Endothelial cell of umbilical vein (primary cell): ENCODE measurements at regions not wholly inside any gene's neighbourhood (a gene's known extent, or its start where the extent isn't known, plus 50 kb on each side); places are given as distances from the start of the nearest gene placed in this dataset.

Experiments used
- BruUV-seq: library from RNA; stranded (reverse); fragments of 400-500 nt; replicated peaks from 2 replicates; lab custom pipeline; 2021; lab: Mats Ljungman, UMichigan
- CTCF ChIA-PET: fragments of 300-600, 350-600 bp; sonication (Branson Sonifier 250); formaldehyde crosslinking; loops from one replicate; lab custom pipeline; 2021; ENCODE audit warnings: antibody characterized with exemption, inconsistent platforms; lab: Charles Lee
- POLR2A ChIA-PET: fragments of 300-600, 350-600 bp; sonication (Branson Sonifier 250); formaldehyde crosslinking; loops from one replicate; lab custom pipeline; 2021; ENCODE audit warnings: antibody characterized with exemption, inconsistent platforms; lab: Charles Lee
- DNase-seq: peaks from one replicate; pipeline ENCODE4 v3.0.0-alpha.2; 2011; ENCODE audit warnings: low read depth, low spot score
- FAIRE-seq: peaks from 2 replicates; lab custom pipeline; 2011; peaks lifted over from hg19 to GRCh38; lab: Jason Lieb, UNC
- H2AFZ ChIP-seq: 2 replicates; pipeline ENCODE4 v1.6.0; 2012; ENCODE audit warnings: low read depth, low read length, control low read depth, inconsistent platforms
- H3K27ac ChIP-seq: 2 replicates; pipeline ENCODE4 v1.5.1; 2011; ENCODE audit warnings: low read depth, mild to moderate bottlenecking, control low read depth, low read length, moderate library complexity; ENCODE audit not compliant: insufficient read depth
- H3K27me3 ChIP-seq, 2 experiments: 2 replicates each; pipeline versions ENCODE4 v1.6.0 to v1.6.1; 2011; ENCODE audit warnings: low read length in 2 of 2, mixed read lengths in 1 of 2; ENCODE audit not compliant: control insufficient read depth in 2 of 2, insufficient read depth in 2 of 2
- H3K36me3 ChIP-seq, 2 experiments: 2 replicates in 1 of 2; 3 replicates in 1 of 2; pipeline ENCODE4 v1.5.1; 2011; ENCODE audit warnings: low read length in 2 of 2, mild to moderate bottlenecking in 1 of 2, moderate library complexity in 1 of 2; ENCODE audit not compliant: control insufficient read depth in 2 of 2, insufficient read depth in 2 of 2; ENCODE audit errors: extremely low read depth in 1 of 2
- H3K4me1 ChIP-seq: 3 replicates; pipeline ENCODE4 v1.5.1; 2011; ENCODE audit warnings: mild to moderate bottlenecking, low read length; ENCODE audit not compliant: control insufficient read depth, insufficient read depth; ENCODE audit errors: extremely low read depth
- H3K4me2 ChIP-seq: 2 replicates; pipeline ENCODE4 v1.6.1; 2011; ENCODE audit warnings: low read length, control low read depth, mixed read lengths; ENCODE audit not compliant: insufficient read depth
- H3K4me3 ChIP-seq, 3 experiments: fragments of 200-600 bp in 1 of 3; sonication (generic), shearing (Covaris generic) in 1 of 3; replicated peaks in 1 of 3; 2 replicates each; pipeline ENCODE4 v1.5.1; 2011 to 2016; ENCODE audit warnings: control low read depth in 3 of 3, low read length in 3 of 3, mild to moderate bottlenecking in 2 of 3, inconsistent platforms in 1 of 3, low read depth in 1 of 3, moderate library complexity in 1 of 3; ENCODE audit not compliant: insufficient read depth in 1 of 3
- H3K79me2 ChIP-seq: 2 replicates; pipeline ENCODE4 v1.6.0; 2012; ENCODE audit warnings: low read length, inconsistent platforms; ENCODE audit not compliant: control insufficient read depth, insufficient read depth
- H3K9ac ChIP-seq: replicated peaks from 2 replicates; pipeline ENCODE3; 2011; ENCODE audit warnings: low read length, control low read depth; ENCODE audit not compliant: insufficient read depth; ENCODE audit errors: extremely low read depth
- H3K9me1 ChIP-seq: replicated peaks from 3 replicates; pipeline ENCODE4 v1.6.0; 2011; ENCODE audit warnings: mild to moderate bottlenecking, low read length; ENCODE audit not compliant: control insufficient read depth, insufficient read depth; ENCODE audit errors: extremely low read depth
- H3K9me3 ChIP-seq: replicated peaks from 2 replicates; pipeline ENCODE4 v1.5.1; 2012; ENCODE audit warnings: low read length, inconsistent platforms; ENCODE audit not compliant: control insufficient read depth, insufficient read depth
- H4K20me1 ChIP-seq: replicated peaks from 2 replicates; pipeline ENCODE3; 2011; ENCODE audit warnings: mild to moderate bottlenecking, low read length; ENCODE audit not compliant: control insufficient read depth, insufficient read depth; ENCODE audit errors: extremely low read depth
- CTCF ChIP-seq, 2 donors: IDR thresholded peaks; 1 replicate in 1 of 2; 2 replicates in 1 of 2; pipeline ENCODE4 v1.5.1; 2011; ENCODE audit warnings: low read length in 2 of 2, mild to moderate bottlenecking in 2 of 2, moderate library complexity in 2 of 2, control low read depth in 1 of 2, inconsistent platforms in 1 of 2, low read depth in 1 of 2; ENCODE audit not compliant: insufficient read depth in 1 of 2; ENCODE audit errors: extremely low read depth in 1 of 2
- EZH2 ChIP-seq: IDR thresholded peaks from 2 replicates; pipeline ENCODE4 v1.6.1; 2012; ENCODE audit warnings: borderline replicate concordance, low read depth, mild to moderate bottlenecking, moderate library complexity, low read length, inconsistent platforms; ENCODE audit not compliant: severe bottlenecking
- FOS ChIP-seq: IDR thresholded peaks from 2 replicates; pipeline ENCODE4 v1.6.1; 2011; ENCODE audit warnings: mild to moderate bottlenecking, low read length, moderate library complexity, borderline replicate concordance; ENCODE audit not compliant: insufficient read depth
- GATA2 ChIP-seq: IDR thresholded peaks from 2 replicates; pipeline ENCODE4 v1.7.0; 2011; ENCODE audit warnings: low read depth, mild to moderate bottlenecking, moderate library complexity, mixed read lengths, low read length; ENCODE audit not compliant: insufficient read length, insufficient read depth
- JUN ChIP-seq: IDR thresholded peaks from 2 replicates; pipeline ENCODE4 v1.6.1; 2011; ENCODE audit warnings: borderline replicate concordance, low read depth; ENCODE audit not compliant: insufficient read length, insufficient read depth
- MAX ChIP-seq: IDR thresholded peaks from 2 replicates; pipeline ENCODE4 v1.6.1; 2011; ENCODE audit not compliant: insufficient read depth, insufficient read length
- MYC ChIP-seq: IDR thresholded peaks from one replicate; pipeline ENCODE4 v1.6.1; 2011; ENCODE audit warnings: mild to moderate bottlenecking, low read depth, low read length
- POLR2A ChIP-seq: IDR thresholded peaks from 2 replicates; pipeline ENCODE4 v1.6.1; 2012; ENCODE audit warnings: low read depth, mild to moderate bottlenecking, control low read depth, low read length
- POLR2AphosphoS5 ChIP-seq: IDR thresholded peaks from 2 replicates; pipeline ENCODE4 v1.6.1; 2012; ENCODE audit warnings: low read depth, mild to moderate bottlenecking, control low read depth, low read length, moderate library complexity; ENCODE audit not compliant: insufficient read depth
- dilution Hi-C: fragments of 300-500 bp; cut with MboI; formaldehyde crosslinking; loops from one replicate; pipeline ENCODE4 v1.15.0; 2019; ENCODE audit warnings: low sequenced_read_pairs; ENCODE audit not compliant: extremely low pct_ligation_motif_present
- intact Hi-C: fragments of 100-400 bp; cut with micrococcal nuclease; formaldehyde crosslinking; loops from one replicate; pipeline ENCODE4 v1.10.0; 2022

- no TSS peak for BruUV-seq
- H3K4me1 ChIP-seq, result no peaks in the 10 kb centered on the region
- H3K9ac ChIP-seq, result no peak overlapping the region
- H3K79me2 ChIP-seq, result no peaks in the 10 kb centered on the region
- H3K9me1 ChIP-seq, result no peaks in the 10 kb centered on the region
- ChIA-PET CTCF (no interaction called here), POLR2A (no interaction called here)
- no peak overlapping the region for H2AFZ ChIP-seq
- dilution Hi-C loops (no loop called here), intact Hi-C loops (no loop called here)
- H3K4me2 ChIP-seq, result no peak overlapping the region
- peaks cover 0 to 2% of the 10 kb centered on the region in 2 experiments for H3K27me3 ChIP-seq
- no peaks in the 10 kb centered on the region for H3K36me3 ChIP-seq
- H3K27ac ChIP-seq, result no peak overlapping the region
- no peaks in the 10 kb centered on the region for H4K20me1 ChIP-seq
- TF ChIP-seq EZH2 (no peak), MYC (no peak)
- H3K9me3 ChIP-seq, result no peaks in the 10 kb centered on the region
- DNase-seq (no peak), FAIRE-seq (no peak)
- no peak overlapping the region for H3K4me3 ChIP-seq
These were observed 222.9 kb downstream of the MTERF1 start for GRCh38 chr7:91657483-91658071.

GRCh38 chr7:91659096-91659495 is 221.4 kb downstream of the MTERF1 start:
- CTCF ChIA-PET, result no interaction called here
- no peaks in the 10 kb centered on the region for H3K9me3 ChIP-seq

More at GRCh38 chr7:91659096-91659495, 221.4 kb downstream of the MTERF1 start:
- intact Hi-C loops, result no loop called here
- no TSS peak for BruUV-seq
- no peaks in the 10 kb centered on the region for H3K27me3 ChIP-seq
- H3K9ac ChIP-seq, result no peak overlapping the region
- H3K9me1 ChIP-seq, result no peaks in the 10 kb centered on the region
- no peaks in the 10 kb centered on the region for H3K4me1 ChIP-seq
- no peak overlapping the region for H3K4me2 ChIP-seq
- no peak for DNase-seq
- H3K79me2 ChIP-seq, result no peaks in the 10 kb centered on the region
- POLR2A ChIA-PET, result no interaction called here
- TF ChIP-seq JUN, result no peak
- TF ChIP-seq EZH2, result no peak
- TF ChIP-seq POLR2A, result no peak
- no peak for TF ChIP-seq POLR2AphosphoS5
- TF ChIP-seq MYC, result no peak
- TF ChIP-seq GATA2, result no peak
- TF ChIP-seq CTCF (IDR thresholded peaks at IDR 0.05; ENCODE audit: extremely low read depth in 1 of 2, insufficient read depth in 1 of 2, low read depth in 1 of 2, low read length in 2 of 2), result no peak
- TF ChIP-seq MAX, result no peak
- TF ChIP-seq FOS, result no peak
- H3K36me3 ChIP-seq, result no peaks in the 10 kb centered on the region
- no peaks in the 10 kb centered on the region for H4K20me1 ChIP-seq
- H3K27ac ChIP-seq, result no peak overlapping the region
- H3K4me3 ChIP-seq, result no peak overlapping the region
- no peak for FAIRE-seq
- H2AFZ ChIP-seq, result no peak overlapping the region
- dilution Hi-C loops, result no loop called here
